MCF 10A (cell line): ENCODE measurements at regions not wholly inside any gene's neighbourhood (a gene's known extent, or its start where the extent isn't known, plus 50 kb on each side); places are given as distances from the start of the nearest gene placed in this dataset.

ENCODE experiments used
- BruUV-seq: library from RNA; stranded (reverse); fragments of 400-500 nt; replicated peaks from 2 replicates; lab custom pipeline; 2021; lab: Mats Ljungman, UMichigan
- CTCF ChIA-PET: fragments of 300-600 bp; sonication (Branson Sonifier 250); formaldehyde crosslinking; extraction: SDS; loops from one replicate; lab custom pipeline; 2021; ENCODE audit warnings: antibody characterized with exemption, inconsistent platforms; lab: Yijun Ruan, JAX
- POLR2A ChIA-PET: fragments of 300-600, 350-650 bp; sonication (Branson Sonifier 250); formaldehyde crosslinking; extraction: SDS; loops from one replicate; lab custom pipeline; 2020; ENCODE audit warnings: antibody characterized with exemption, inconsistent platforms; lab: Yijun Ruan, JAX
- DNase-seq: peaks from one replicate; pipeline ENCODE4 v3.0.0-alpha.2; 2018; ENCODE audit not compliant: unreplicated experiment
- H3K27ac Mint-ChIP-seq: one replicate; pipeline ENCODE4 v1.8.0; 2022; ENCODE audit warnings: mild to moderate bottlenecking, low read depth, mixed read lengths; ENCODE audit not compliant: unreplicated experiment
- H3K27me3 Mint-ChIP-seq: one replicate; pipeline ENCODE4 v1.8.0; 2022; ENCODE audit warnings: mixed read lengths; ENCODE audit not compliant: insufficient read depth, unreplicated experiment
- H3K36me3 Mint-ChIP-seq: one replicate; pipeline ENCODE4 v1.8.0; 2022; ENCODE audit warnings: mild to moderate bottlenecking, moderate library complexity, mixed read lengths; ENCODE audit not compliant: insufficient read depth, unreplicated experiment
- H3K4me1 Mint-ChIP-seq: one replicate; pipeline ENCODE4 v1.8.0; 2022; ENCODE audit warnings: mixed read lengths; ENCODE audit not compliant: insufficient read depth, unreplicated experiment
- H3K4me3 Mint-ChIP-seq: one replicate; pipeline ENCODE4 v1.8.0; 2022; ENCODE audit warnings: mild to moderate bottlenecking, moderate library complexity, mixed read lengths; ENCODE audit not compliant: unreplicated experiment
- H3K9me3 Mint-ChIP-seq: one replicate; pipeline ENCODE4 v1.8.0; 2022; ENCODE audit warnings: mixed read lengths; ENCODE audit not compliant: unreplicated experiment
- intact Hi-C: fragments of 100-400 bp; cut with micrococcal nuclease; formaldehyde crosslinking; loops from 2 replicates; pipeline ENCODE4 v1.14.1; 2022
- TF ChIP-seq, protein P1 (sequence below): fragments of 200-600 bp; IDR thresholded peaks from one replicate; pipeline ENCODE4 v1.8.0; 2022; ENCODE audit warnings: antibody characterized with exemption, mild to moderate bottlenecking; ENCODE audit not compliant: unreplicated experiment

DNA sequence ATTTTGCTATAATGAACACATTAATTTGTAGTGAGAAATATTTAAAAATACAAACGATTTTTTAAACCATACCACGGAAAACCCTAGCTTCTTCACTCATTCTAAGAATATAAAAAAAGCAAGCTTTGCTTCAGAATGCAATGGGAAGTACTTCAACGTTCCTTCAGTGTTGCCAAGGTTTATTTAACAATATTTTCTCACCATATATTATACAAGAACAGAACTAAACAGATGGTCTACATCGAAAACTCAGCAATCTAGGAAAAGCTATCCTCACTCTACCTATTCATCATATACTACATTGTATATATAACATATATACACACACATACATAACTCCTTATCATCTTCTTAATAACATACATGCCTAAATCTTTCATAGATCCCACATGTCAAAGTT, 1047.4 kb downstream of the IGSF11 start:
- H3K27me3 Mint-ChIP-seq, result no peaks in the 10 kb centered on the region
- no peaks in the 10 kb centered on the region for H3K4me1 Mint-ChIP-seq
- BruUV-seq, result no TSS peak
- no peaks in the 10 kb centered on the region for H3K9me3 Mint-ChIP-seq
- intact Hi-C loops, result no loop called here
- POLR2A ChIA-PET, result interaction anchor here (1.0 kb wide), 1 partner anchor 16 kb away, joined by 3 read pairs; no protein-coding TSS in a partner anchor
- H3K4me3 Mint-ChIP-seq, result no peak overlapping the region
- TF ChIP-seq, protein P1, sequence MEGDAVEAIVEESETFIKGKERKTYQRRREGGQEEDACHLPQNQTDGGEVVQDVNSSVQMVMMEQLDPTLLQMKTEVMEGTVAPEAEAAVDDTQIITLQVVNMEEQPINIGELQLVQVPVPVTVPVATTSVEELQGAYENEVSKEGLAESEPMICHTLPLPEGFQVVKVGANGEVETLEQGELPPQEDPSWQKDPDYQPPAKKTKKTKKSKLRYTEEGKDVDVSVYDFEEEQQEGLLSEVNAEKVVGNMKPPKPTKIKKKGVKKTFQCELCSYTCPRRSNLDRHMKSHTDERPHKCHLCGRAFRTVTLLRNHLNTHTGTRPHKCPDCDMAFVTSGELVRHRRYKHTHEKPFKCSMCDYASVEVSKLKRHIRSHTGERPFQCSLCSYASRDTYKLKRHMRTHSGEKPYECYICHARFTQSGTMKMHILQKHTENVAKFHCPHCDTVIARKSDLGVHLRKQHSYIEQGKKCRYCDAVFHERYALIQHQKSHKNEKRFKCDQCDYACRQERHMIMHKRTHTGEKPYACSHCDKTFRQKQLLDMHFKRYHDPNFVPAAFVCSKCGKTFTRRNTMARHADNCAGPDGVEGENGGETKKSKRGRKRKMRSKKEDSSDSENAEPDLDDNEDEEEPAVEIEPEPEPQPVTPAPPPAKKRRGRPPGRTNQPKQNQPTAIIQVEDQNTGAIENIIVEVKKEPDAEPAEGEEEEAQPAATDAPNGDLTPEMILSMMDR, result no peak
- DNase-seq, result no peak
- H3K27ac Mint-ChIP-seq, result no peak overlapping the region
- H3K36me3 Mint-ChIP-seq, result no peaks in the 10 kb centered on the region
- CTCF ChIA-PET, result interaction anchor here (0.8 kb wide), 1 partner anchor 10 kb away, joined by 3 read pairs; no protein-coding TSS in a partner anchor

GRCh38 chr3:117989982-117990381, 1044.7 kb downstream of the IGSF11 start:
- BruUV-seq, result no TSS peak
- CTCF ChIA-PET, result no interaction called here
- Mint-ChIP-seq H3K27me3 (no peaks in the 10 kb centered on the region), H3K4me1 (no peaks in the 10 kb centered on the region), H3K9me3 (no peaks in the 10 kb centered on the region), H3K36me3 (no peaks in the 10 kb centered on the region), H3K4me3 (no peak overlapping the region), H3K27ac (no peak overlapping the region)
- POLR2A ChIA-PET, result interaction anchor here (0.6 to 1.8 kb wide), 2 partner anchors 11 to 13 kb away, joined by 3 read pairs; no protein-coding TSS in a partner anchor
- TF ChIP-seq, protein P1, result no peak
- no peak for DNase-seq
- intact Hi-C loops, result loop anchor here (10.0 kb wide), 2 partner anchors 265 to 375 kb away; no protein-coding TSS in a partner anchor

DNA sequence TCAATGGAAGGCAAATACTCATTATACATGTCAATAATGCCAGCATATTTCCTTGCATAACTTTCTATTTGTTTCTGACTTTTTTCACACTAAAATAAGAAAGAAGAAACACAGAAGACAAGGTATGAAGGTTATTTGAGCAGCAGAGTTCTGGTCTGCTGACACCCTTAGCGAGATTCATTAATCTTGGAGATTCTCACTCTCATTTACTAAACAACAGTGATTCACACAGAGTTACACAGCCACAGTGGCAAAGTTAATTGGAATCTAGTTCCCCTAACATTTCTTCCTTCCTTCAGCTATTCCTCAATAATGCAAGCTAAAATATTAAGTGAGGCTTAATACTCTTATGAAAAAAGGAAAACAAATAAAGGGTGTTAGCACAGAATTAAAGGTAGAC, 1044.0 kb downstream of the IGSF11 start:
- TF ChIP-seq, protein P1, result no peak
- ChIA-PET POLR2A (no interaction called here), CTCF (interaction anchor here (0.6 kb wide), 1 partner anchor 1978 kb away, joined by 3 read pairs; no protein-coding TSS in a partner anchor)
- Mint-ChIP-seq H3K4me1 (no peaks in the 10 kb centered on the region), H3K4me3 (no peak overlapping the region), H3K27ac (no peak overlapping the region), H3K36me3 (no peaks in the 10 kb centered on the region), H3K27me3 (no peaks in the 10 kb centered on the region), H3K9me3 (no peaks in the 10 kb centered on the region)
- intact Hi-C loops, result loop anchor here (10.0 kb wide), 2 partner anchors 266 to 376 kb away; no protein-coding TSS in a partner anchor
- DNase-seq, result no peak
- no TSS peak for BruUV-seq

GRCh38 chr3:117995842-117996437, 1038.7 kb downstream of the IGSF11 start:
- Mint-ChIP-seq H3K4me1 (no peaks in the 10 kb centered on the region), H3K27ac (no peak overlapping the region), H3K36me3 (no peaks in the 10 kb centered on the region), H3K4me3 (no peak overlapping the region), H3K27me3 (no peaks in the 10 kb centered on the region), H3K9me3 (no peaks in the 10 kb centered on the region)
- ChIA-PET CTCF (interaction anchor here (0.6 to 1.4 kb wide), 3 partner anchors 16 to 615 kb away, joined by 3 to 6 read pairs (median 3); no protein-coding TSS in a partner anchor), POLR2A (interaction anchor here (0.6 kb wide), 1 partner anchor 443 kb away, joined by 3 read pairs; no protein-coding TSS in a partner anchor)
- intact Hi-C loops, result loop anchor here (2.0 to 10.0 kb wide), 3 partner anchors 271 to 633 kb away; no protein-coding TSS in a partner anchor
- BruUV-seq, result no TSS peak
- TF ChIP-seq, protein P1, result no peak
- DNase-seq, result no peak
